KMS-11 (cell line): ENCODE measurements at regions not wholly inside any gene's neighbourhood (a gene's known extent, or its start where the extent isn't known, plus 50 kb on each side); places are given as distances from the start of the nearest gene placed in this dataset.

ENCODE experiments used
- H2AFZ ChIP-seq: fragments of 200-600 bp; sonication (generic); 2 replicates; pipeline ENCODE4 v1.6.1; 2016; ENCODE audit warnings: antibody characterized with exemption, mixed run types, low read depth
- H3K27ac ChIP-seq: fragments of 200-600 bp; sonication (generic); 2 replicates; pipeline ENCODE4 v1.6.1; 2016; ENCODE audit warnings: mild to moderate bottlenecking, mixed run types
- H3K27me3 ChIP-seq: fragments of 200-600 bp; sonication (generic); 2 replicates; pipeline ENCODE4 v1.6.1; 2017; ENCODE audit warnings: mild to moderate bottlenecking, low read depth, mixed run types, moderate library complexity; ENCODE audit not compliant: insufficient read depth
- H3K36me3 ChIP-seq: fragments of 200-600 bp; sonication (generic); 2 replicates; pipeline ENCODE4 v1.6.1; 2017; ENCODE audit warnings: mild to moderate bottlenecking, mixed run types; ENCODE audit not compliant: insufficient read depth
- H3K4me1 ChIP-seq: fragments of 200-600 bp; sonication (generic); 2 replicates; pipeline ENCODE4 v1.6.1; 2016; ENCODE audit warnings: mild to moderate bottlenecking, low read depth, mixed run types; ENCODE audit not compliant: poor library complexity, severe bottlenecking
- H3K4me2 ChIP-seq: fragments of 200-600 bp; sonication (generic); 2 replicates; pipeline ENCODE4 v1.7.0; 2016; ENCODE audit warnings: mild to moderate bottlenecking, mixed run types
- H3K4me3 ChIP-seq: fragments of 200-600 bp; sonication (generic); IDR thresholded peaks from 2 replicates; pipeline ENCODE4 v1.6.1; 2017; ENCODE audit warnings: low read depth, low read length, mixed read lengths; ENCODE audit not compliant: insufficient read depth
- H3K79me2 ChIP-seq: fragments of 200-600 bp; sonication (generic); 2 replicates; pipeline ENCODE4 v1.6.1; 2016; ENCODE audit warnings: low read depth, mixed run types; ENCODE audit not compliant: insufficient read depth
- H3K9ac ChIP-seq: fragments of 200-600 bp; sonication (generic); 2 replicates; pipeline ENCODE4 v1.6.1; 2016; ENCODE audit warnings: mild to moderate bottlenecking, mixed run types
- H4K20me1 ChIP-seq: fragments of 200-600 bp; sonication (generic); 2 replicates; pipeline ENCODE4 v1.6.1; 2016; ENCODE audit warnings: mild to moderate bottlenecking, mixed run types; ENCODE audit not compliant: insufficient read depth
- CTCF ChIP-seq: fragments of 200-600 bp; sonication (generic); conservative IDR thresholded peaks from 2 replicates; pipeline ENCODE4 v1.6.1; 2017; ENCODE audit warnings: low read depth, mild to moderate bottlenecking, antibody characterized with exemption, low read length, moderate library complexity, mixed read lengths

GRCh38 chr22:27157666-27158370 is 500.4 kb downstream of the MIAT start:
- Histone ChIP-seq H3K36me3 (no peaks in the 10 kb centered on the region), H4K20me1 (no peaks in the 10 kb centered on the region), H2AFZ (no peak overlapping the region), H3K9ac (no peak overlapping the region), H3K27ac (no peak overlapping the region), H3K27me3 (peaks cover 8% of the 10 kb centered on the region; the same call in 1 of the 2 replicates), H3K4me1 (no peaks in the 10 kb centered on the region), H3K4me2 (no peak overlapping the region), H3K4me3 (no peak overlapping the region), H3K79me2 (no peaks in the 10 kb centered on the region)
- TF ChIP-seq CTCF, result no peak

DNA sequence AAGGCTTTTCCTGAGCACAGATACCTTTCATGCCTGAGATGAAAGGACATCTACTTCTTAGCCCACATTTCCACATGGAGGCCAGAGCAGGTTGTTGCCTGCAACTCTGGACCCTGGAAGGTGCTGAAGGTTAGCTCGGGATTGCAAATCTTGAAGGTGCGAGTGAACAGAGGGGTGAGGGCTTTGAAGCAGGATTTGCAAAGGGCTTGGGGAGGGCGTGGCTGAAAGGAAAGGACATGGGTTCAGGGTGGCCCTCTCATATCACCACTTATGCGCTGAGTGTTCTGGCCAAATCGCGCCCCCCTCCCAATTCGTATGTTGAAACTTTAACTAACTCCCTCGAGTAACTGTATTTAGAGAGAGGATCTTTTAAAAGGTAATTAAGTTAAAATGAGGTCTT is 501.6 kb downstream of the MIAT start:
- peaks cover 8% of the 10 kb centered on the region; the same call in 1 of the 2 replicates for H3K27me3 ChIP-seq
- no peaks in the 10 kb centered on the region for H3K36me3 ChIP-seq
- H3K4me3 ChIP-seq, result no peak overlapping the region
- no peak for TF ChIP-seq CTCF
- H3K4me1 ChIP-seq, result no peaks in the 10 kb centered on the region
- no peaks in the 10 kb centered on the region for H4K20me1 ChIP-seq
- H3K9ac ChIP-seq, result no peak overlapping the region
- no peak overlapping the region for H2AFZ ChIP-seq
- H3K27ac ChIP-seq, result no peak overlapping the region
- H3K79me2 ChIP-seq, result no peaks in the 10 kb centered on the region
- no peak overlapping the region for H3K4me2 ChIP-seq

- H3K36me3 ChIP-seq, result no peaks in the 10 kb centered on the region
- H3K79me2 ChIP-seq, result no peaks in the 10 kb centered on the region
- H4K20me1 ChIP-seq, result no peaks in the 10 kb centered on the region
- H3K9ac ChIP-seq, result no peak overlapping the region
- H2AFZ ChIP-seq, result no peak overlapping the region
- H3K4me2 ChIP-seq, result no peak overlapping the region
- peaks cover 8% of the 10 kb centered on the region; the same call in 1 of the 2 replicates for H3K27me3 ChIP-seq
- no peak overlapping the region for H3K27ac ChIP-seq
- TF ChIP-seq CTCF, result no peak
- no peak overlapping the region for H3K4me3 ChIP-seq
- no peaks in the 10 kb centered on the region for H3K4me1 ChIP-seq
Measured at GRCh38 chr22:27159716-27160295, 502.4 kb downstream of the MIAT start.

GRCh38 chr22:27163162-27164137 is 506.1 kb downstream of the MIAT start:
- Histone ChIP-seq H4K20me1 (no peaks in the 10 kb centered on the region), H3K79me2 (no peaks in the 10 kb centered on the region), H3K27ac (no peak overlapping the region), H3K9ac (no peak overlapping the region), H3K4me3 (no peak overlapping the region), H3K27me3 (peaks cover 6% of the 10 kb centered on the region; the same call in 1 of the 2 replicates), H3K36me3 (no peaks in the 10 kb centered on the region), H3K4me1 (no peaks in the 10 kb centered on the region), H3K4me2 (no peak overlapping the region), H2AFZ (no peak overlapping the region)
- TF ChIP-seq CTCF, result no peak
